Activated CD4-positive, alpha-beta T cell treated with anti-CD3 and anti-CD28 coated beads, Interleukin-2, amount 10 ng/mL, durations not matched to agents 24 days and 14 days (primary cell): ENCODE measurements at regions not wholly inside any gene's neighbourhood (a gene's known extent, or its start where the extent isn't known, plus 50 kb on each side); places are given as distances from the start of the nearest gene placed in this dataset.

Experiments
- DNase-seq: peaks from one replicate; pipeline ENCODE4 v3.0.0; 2022
- H3K27ac Mint-ChIP-seq: one replicate; pipeline ENCODE4 v1.8.0; 2022; ENCODE audit warnings: mild to moderate bottlenecking, mixed read lengths
- H3K27me3 Mint-ChIP-seq: one replicate; pipeline ENCODE4 v1.8.0; 2022; ENCODE audit warnings: mixed read lengths
- H3K36me3 Mint-ChIP-seq: one replicate; pipeline ENCODE4 v1.8.0; 2022; ENCODE audit warnings: low read depth, mild to moderate bottlenecking, mixed read lengths
- H3K4me1 Mint-ChIP-seq: one replicate; pipeline ENCODE4 v1.8.0; 2021; ENCODE audit warnings: mixed read lengths
- H3K4me3 Mint-ChIP-seq: one replicate; pipeline ENCODE4 v1.8.0; 2022; ENCODE audit warnings: mild to moderate bottlenecking, moderate library complexity, mixed read lengths
- H3K9me3 Mint-ChIP-seq: one replicate; pipeline ENCODE4 v1.8.0; 2021; ENCODE audit warnings: mixed read lengths
- intact Hi-C: fragments of 100-400 bp; cut with micrococcal nuclease; formaldehyde crosslinking; loops from one replicate; pipeline ENCODE4 v1.15.1; 2023

GRCh38 chr18:2191180-2191790, 380.0 kb downstream of the METTL4 start:
- Mint-ChIP-seq H3K27me3 (peaks cover 2% of the 10 kb centered on the region), H3K36me3 (no peaks in the 10 kb centered on the region), H3K27ac (no peak overlapping the region), H3K4me3 (no peak overlapping the region), H3K4me1 (no peaks in the 10 kb centered on the region), H3K9me3 (no peaks in the 10 kb centered on the region)
- no peak for DNase-seq
- intact Hi-C loops = no loop called here

- H3K36me3 Mint-ChIP-seq = no peaks in the 10 kb centered on the region
- H3K27me3 Mint-ChIP-seq = peaks cover 2% of the 10 kb centered on the region
Observed at GRCh38 chr18:2192562-2192961, 378.7 kb downstream of the METTL4 start.

GRCh38 chr18:2197946-2198345, 373.4 kb downstream of the METTL4 start:
- DNase-seq = no peak
- Mint-ChIP-seq H3K4me3 (no peak overlapping the region), H3K9me3 (no peaks in the 10 kb centered on the region), H3K4me1 (no peaks in the 10 kb centered on the region), H3K27ac (no peak overlapping the region), H3K36me3 (no peaks in the 10 kb centered on the region), H3K27me3 (no peaks in the 10 kb centered on the region)
- intact Hi-C loops = no loop called here

More at GRCh38 chr18:2192562-2192961, 378.7 kb downstream of the METTL4 start:
- DNase-seq = no peak
- H3K4me3 Mint-ChIP-seq = no peak overlapping the region
- no peaks in the 10 kb centered on the region for H3K9me3 Mint-ChIP-seq
- no peaks in the 10 kb centered on the region for H3K4me1 Mint-ChIP-seq
- H3K27ac Mint-ChIP-seq = no peak overlapping the region
- intact Hi-C loops = no loop called here

GRCh38 chr18:2199060-2199459, 372.2 kb downstream of the METTL4 start:
- no peak overlapping the region for H3K27ac Mint-ChIP-seq
- intact Hi-C loops = no loop called here
- H3K27me3 Mint-ChIP-seq = no peaks in the 10 kb centered on the region
- no peaks in the 10 kb centered on the region for H3K36me3 Mint-ChIP-seq
- H3K9me3 Mint-ChIP-seq = no peaks in the 10 kb centered on the region
- no peak for DNase-seq
- H3K4me3 Mint-ChIP-seq = no peak overlapping the region
- H3K4me1 Mint-ChIP-seq = no peaks in the 10 kb centered on the region

- Mint-ChIP-seq H3K9me3 (no peaks in the 10 kb centered on the region), H3K27ac (no peak overlapping the region), H3K4me1 (no peaks in the 10 kb centered on the region), H3K4me3 (no peak overlapping the region), H3K36me3 (no peaks in the 10 kb centered on the region), H3K27me3 (no peaks in the 10 kb centered on the region)
- intact Hi-C loops = no loop called here
- DNase-seq = no peak
Observed at GRCh38 chr18:2201036-2201600, 370.2 kb downstream of the METTL4 start.

GRCh38 chr18:2204736-2205135, 366.6 kb downstream of the METTL4 start:
- intact Hi-C loops = no loop called here
- no peaks in the 10 kb centered on the region for H3K36me3 Mint-ChIP-seq
- no peak for DNase-seq
- no peaks in the 10 kb centered on the region for H3K27me3 Mint-ChIP-seq
- no peaks in the 10 kb centered on the region for H3K4me1 Mint-ChIP-seq
- H3K4me3 Mint-ChIP-seq = no peak overlapping the region
- no peaks in the 10 kb centered on the region for H3K9me3 Mint-ChIP-seq
- no peak overlapping the region for H3K27ac Mint-ChIP-seq

- no peaks in the 10 kb centered on the region for H3K9me3 Mint-ChIP-seq
- H3K36me3 Mint-ChIP-seq = no peaks in the 10 kb centered on the region
- no peaks in the 10 kb centered on the region for H3K27me3 Mint-ChIP-seq
- intact Hi-C loops = no loop called here
- no peaks in the 10 kb centered on the region for H3K4me1 Mint-ChIP-seq
- no peak overlapping the region for H3K4me3 Mint-ChIP-seq
- DNase-seq = no peak
- H3K27ac Mint-ChIP-seq = no peak overlapping the region
Observed at GRCh38 chr18:2207294-2207693, 364.0 kb downstream of the METTL4 start.

- no peaks in the 10 kb centered on the region for H3K4me1 Mint-ChIP-seq
- H3K36me3 Mint-ChIP-seq = no peaks in the 10 kb centered on the region
- H3K27ac Mint-ChIP-seq = no peak overlapping the region
- intact Hi-C loops = no loop called here
- H3K4me3 Mint-ChIP-seq = no peak overlapping the region
- no peak for DNase-seq
- peaks cover 3% of the 10 kb centered on the region for H3K9me3 Mint-ChIP-seq
- H3K27me3 Mint-ChIP-seq = peaks cover 2% of the 10 kb centered on the region
Observed at GRCh38 chr18:2212598-2213205, 358.6 kb downstream of the METTL4 start.

GRCh38 chr18:2213905-2214304, 357.4 kb downstream of the METTL4 start:
- no peak overlapping the region for H3K27ac Mint-ChIP-seq
- DNase-seq = no peak
- intact Hi-C loops = no loop called here
- H3K27me3 Mint-ChIP-seq = peaks cover 6% of the 10 kb centered on the region
- H3K9me3 Mint-ChIP-seq = peaks cover 3% of the 10 kb centered on the region
- no peaks in the 10 kb centered on the region for H3K4me1 Mint-ChIP-seq
- no peak overlapping the region for H3K4me3 Mint-ChIP-seq
- H3K36me3 Mint-ChIP-seq = no peaks in the 10 kb centered on the region

GRCh38 chr18:2217356-2217755, 353.9 kb downstream of the METTL4 start:
- intact Hi-C loops = no loop called here
- Mint-ChIP-seq H3K27ac (no peak overlapping the region), H3K4me1 (no peaks in the 10 kb centered on the region), H3K4me3 (no peak overlapping the region), H3K36me3 (no peaks in the 10 kb centered on the region), H3K9me3 (peaks cover 3% of the 10 kb centered on the region), H3K27me3 (peaks cover 9% of the 10 kb centered on the region)
- no peak for DNase-seq

- no peak for DNase-seq
- Mint-ChIP-seq H3K27me3 (peaks cover 9% of the 10 kb centered on the region), H3K4me3 (no peak overlapping the region), H3K9me3 (peaks cover 3% of the 10 kb centered on the region), H3K27ac (no peak overlapping the region), H3K4me1 (no peaks in the 10 kb centered on the region), H3K36me3 (no peaks in the 10 kb centered on the region)
- intact Hi-C loops = no loop called here
Observed at GRCh38 chr18:2218101-2218500, 353.2 kb downstream of the METTL4 start.

GRCh38 chr18:2219706-2220105, 351.6 kb downstream of the METTL4 start:
- H3K36me3 Mint-ChIP-seq = no peaks in the 10 kb centered on the region
- no peak overlapping the region for H3K4me3 Mint-ChIP-seq
- peaks cover 9% of the 10 kb centered on the region for H3K27me3 Mint-ChIP-seq
- peaks cover 3% of the 10 kb centered on the region for H3K9me3 Mint-ChIP-seq
- H3K27ac Mint-ChIP-seq = no peak overlapping the region
- DNase-seq = no peak
- no peaks in the 10 kb centered on the region for H3K4me1 Mint-ChIP-seq
- intact Hi-C loops = loop anchor here (10.0 kb wide), 1 partner anchor 635 kb away; no protein-coding TSS in a partner anchor

GRCh38 chr18:2222270-2223185, 348.8 kb downstream of the METTL4 start:
- H3K27ac Mint-ChIP-seq = no peak overlapping the region
- peaks cover 8% of the 10 kb centered on the region for H3K27me3 Mint-ChIP-seq
- no peaks in the 10 kb centered on the region for H3K9me3 Mint-ChIP-seq
- intact Hi-C loops = loop anchor here (10.0 kb wide), 1 partner anchor 638 kb away; no protein-coding TSS in a partner anchor
- H3K36me3 Mint-ChIP-seq = no peaks in the 10 kb centered on the region
- no peak overlapping the region for H3K4me3 Mint-ChIP-seq
- no peak for DNase-seq
- H3K4me1 Mint-ChIP-seq = no peaks in the 10 kb centered on the region

- Mint-ChIP-seq H3K27ac (no peak overlapping the region), H3K36me3 (no peaks in the 10 kb centered on the region), H3K27me3 (peaks cover 4% of the 10 kb centered on the region), H3K4me1 (no peaks in the 10 kb centered on the region), H3K9me3 (no peaks in the 10 kb centered on the region), H3K4me3 (no peak overlapping the region)
- no peak for DNase-seq
- intact Hi-C loops = loop anchor here (10.0 kb wide), 1 partner anchor 639 kb away; no protein-coding TSS in a partner anchor
Observed at GRCh38 chr18:2223449-2223848, 347.9 kb downstream of the METTL4 start.
